DMS79 (cell line): ENCODE measurements at regions not wholly inside any gene's neighbourhood (a gene's known extent, or its start where the extent isn't known, plus 50 kb on each side); places are given as distances from the start of the nearest gene placed in this dataset.
"Not testable (repeated sequence)": the region's sequence is repeated elsewhere in the genome, so short reads cannot be mapped to it uniquely, and the experiment has no call there.

ENCODE experiments used
- DNase-seq: peaks from one replicate; lab custom pipeline; 2025; lab: John Stamatoyannopoulos, UW

DNA sequence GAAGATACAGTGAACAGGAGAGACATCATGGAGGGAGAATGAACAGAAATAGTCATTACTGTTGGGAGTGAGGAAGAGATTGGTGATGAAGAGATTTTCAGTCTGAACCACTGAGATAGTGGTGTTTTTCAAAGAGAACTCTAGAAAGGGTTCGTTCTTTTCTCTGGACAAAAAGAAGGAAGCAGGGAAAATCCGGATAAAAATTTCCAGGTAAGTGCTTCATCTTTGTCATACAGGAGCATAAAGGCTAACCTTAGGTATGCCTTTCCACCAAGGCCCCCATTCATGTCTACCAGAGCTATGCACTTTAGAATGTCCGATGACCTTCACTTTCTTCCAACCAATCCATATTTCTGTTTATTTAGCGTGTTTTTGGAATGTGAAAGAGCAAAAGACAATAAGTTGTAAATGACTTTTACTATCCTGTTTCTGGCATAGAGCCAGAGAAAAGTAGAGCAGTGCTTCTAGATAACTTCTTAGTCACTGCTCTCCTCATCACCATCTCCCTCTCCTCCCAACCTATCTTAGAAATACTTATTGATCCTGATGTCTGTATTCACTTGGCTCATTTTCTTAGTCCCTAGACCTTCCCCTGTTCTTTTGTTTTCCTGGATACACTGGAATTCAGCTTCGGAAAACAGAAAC, 116.5 kb downstream of the TTC6 start:
- DNase-seq: no peak

DNA sequence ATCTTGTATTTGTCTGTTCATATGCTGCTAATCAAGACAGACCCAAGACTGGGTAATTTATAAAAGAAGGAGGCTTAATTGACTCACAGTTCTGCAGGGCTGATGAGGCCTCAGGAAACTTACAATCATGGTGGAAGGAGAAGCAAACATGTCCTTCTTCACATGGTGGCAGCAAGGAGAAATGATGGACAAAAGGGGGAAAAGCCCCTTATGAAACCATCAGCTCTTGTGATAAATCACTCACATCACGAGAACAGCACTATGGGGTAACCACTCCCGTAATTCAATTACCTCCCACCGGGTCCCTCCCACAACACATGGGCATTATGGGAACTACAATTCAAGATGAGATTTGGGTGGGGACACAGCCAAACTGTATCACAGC, 117.0 kb downstream of the TTC6 start:
- not testable (repeated sequence) for DNase-seq

DNA sequence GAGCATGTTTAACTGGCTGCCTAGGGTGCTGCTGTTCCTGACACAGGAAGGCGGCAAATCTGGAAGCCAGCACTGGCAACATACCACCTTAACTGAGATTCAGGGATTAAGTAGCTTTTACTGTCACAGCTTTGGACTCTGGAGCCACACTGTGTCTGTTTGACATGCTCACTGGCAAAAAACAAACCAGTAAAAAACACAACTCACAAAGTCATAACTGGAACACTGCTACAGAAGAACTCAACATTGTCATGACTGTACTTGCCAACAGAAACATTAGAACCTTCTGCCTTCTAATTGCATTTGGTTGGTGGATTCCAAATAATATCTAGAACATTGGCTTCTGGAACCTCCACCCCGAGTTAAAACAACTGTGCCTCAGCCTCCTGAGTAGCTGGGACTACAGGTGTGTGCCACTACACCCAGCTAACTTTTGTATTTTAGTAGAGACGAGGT, 117.6 kb downstream of the TTC6 start:
- no peak for DNase-seq

DNA sequence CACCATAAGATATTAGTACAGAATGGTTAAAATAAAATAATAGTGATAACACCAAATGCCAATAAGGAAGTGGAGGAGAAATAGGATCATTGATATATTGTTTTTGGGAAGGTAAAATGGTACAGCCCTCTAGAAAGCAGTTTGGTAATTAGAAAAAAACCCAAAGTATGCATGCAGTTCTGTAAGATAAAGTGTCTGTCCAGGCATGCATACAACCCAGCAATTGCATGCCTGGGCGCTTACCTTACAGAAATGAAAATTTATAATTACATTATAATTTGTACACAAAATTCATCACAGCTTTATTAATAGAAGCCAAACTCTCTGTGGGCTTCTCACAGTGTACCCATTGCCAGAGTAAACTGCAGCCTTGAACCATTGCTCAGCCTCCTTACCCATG, 124.7 kb downstream of the TTC6 start:
- no peak for DNase-seq

DNA sequence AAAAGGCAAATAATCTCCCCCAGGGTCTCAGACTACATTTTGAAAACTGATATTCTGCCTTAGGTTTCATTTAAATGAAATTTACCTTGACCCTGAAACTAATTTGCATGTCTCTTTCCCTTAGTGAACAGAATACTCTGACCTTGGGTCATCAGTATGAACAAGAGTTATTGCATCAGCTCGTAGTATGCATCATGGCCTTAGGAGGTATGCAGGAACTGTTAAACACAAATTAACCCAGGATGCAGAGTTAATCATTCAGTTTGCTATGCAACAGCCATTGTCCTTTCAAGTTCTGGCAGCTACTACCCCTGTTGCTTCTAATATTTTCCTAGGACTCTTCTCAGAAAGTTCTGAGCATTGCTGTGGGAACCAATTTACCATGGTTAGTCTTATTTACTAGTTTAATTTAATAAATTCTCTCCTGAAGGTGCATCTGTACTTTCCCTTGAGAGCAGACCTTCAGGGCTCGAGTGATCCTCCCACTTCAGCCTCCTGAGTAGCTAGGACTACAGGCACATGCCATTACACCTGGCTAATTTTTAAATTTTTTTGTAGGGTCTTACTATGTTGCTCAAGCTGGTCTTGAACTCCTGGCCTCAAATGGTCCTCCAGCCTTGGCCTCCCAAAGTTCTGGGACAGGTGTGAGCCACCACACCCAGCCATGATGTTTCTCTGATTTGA, 126.7 kb downstream of the TTC6 start:
- DNase-seq: no peak

DNA sequence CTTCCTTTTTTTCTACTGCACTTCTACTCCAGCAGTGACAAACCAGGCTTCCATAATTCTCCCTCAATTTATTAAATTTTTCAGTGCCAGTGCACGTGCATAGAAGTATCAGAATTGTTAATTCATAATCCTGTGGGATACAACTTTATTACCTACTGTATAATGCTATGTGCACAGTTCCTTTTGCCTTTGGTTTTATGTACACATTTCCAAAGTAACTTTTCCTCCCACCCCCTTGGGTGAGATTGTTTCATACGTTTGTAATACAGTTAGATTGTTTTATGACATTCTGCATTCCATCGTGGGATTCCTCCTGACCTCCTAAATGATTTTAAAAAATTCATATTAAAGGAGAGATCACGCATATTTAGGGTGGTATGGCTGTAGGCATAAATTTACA, 128.1 kb downstream of the TTC6 start:
- no peak for DNase-seq

DNA sequence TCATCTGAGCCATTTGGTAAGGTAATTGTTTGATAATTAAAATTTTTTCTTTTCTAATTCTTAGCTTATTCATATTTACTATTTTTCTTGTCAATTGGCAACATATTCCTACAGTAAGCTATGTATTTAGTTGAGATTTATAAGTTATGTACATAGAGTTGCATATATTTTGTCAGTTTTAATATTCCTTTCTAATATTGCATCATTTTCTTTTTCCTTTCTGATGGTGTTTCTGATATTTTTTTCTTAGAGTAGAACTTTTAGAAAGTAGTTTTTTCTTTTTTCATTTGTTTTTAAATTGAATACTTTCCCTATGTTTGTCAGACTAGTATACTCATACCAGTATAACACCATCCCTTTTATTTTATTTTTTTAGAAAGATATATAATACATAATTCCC, 131.3 kb downstream of the TTC6 start:
- no peak for DNase-seq

DNA sequence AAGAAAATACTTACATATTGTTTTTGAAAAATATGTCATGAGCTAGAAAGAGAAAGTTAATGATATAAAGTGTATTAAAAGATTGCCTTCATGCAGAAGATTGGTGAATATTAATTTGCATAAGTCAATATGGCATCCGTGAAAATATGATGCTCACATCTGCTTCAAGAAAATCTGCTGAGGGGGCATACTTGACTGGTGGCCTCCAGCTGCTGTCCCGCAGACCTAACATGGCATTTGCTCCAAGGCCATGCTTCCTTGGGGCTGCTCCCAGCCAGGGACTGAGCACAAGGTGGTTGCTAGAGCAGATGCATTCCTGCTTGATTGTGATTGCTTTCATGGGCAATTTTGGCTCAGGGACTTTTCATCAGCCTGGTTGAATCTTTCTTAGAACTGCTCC, 133.8 kb downstream of the TTC6 start:
- DNase-seq: no peak

DNA sequence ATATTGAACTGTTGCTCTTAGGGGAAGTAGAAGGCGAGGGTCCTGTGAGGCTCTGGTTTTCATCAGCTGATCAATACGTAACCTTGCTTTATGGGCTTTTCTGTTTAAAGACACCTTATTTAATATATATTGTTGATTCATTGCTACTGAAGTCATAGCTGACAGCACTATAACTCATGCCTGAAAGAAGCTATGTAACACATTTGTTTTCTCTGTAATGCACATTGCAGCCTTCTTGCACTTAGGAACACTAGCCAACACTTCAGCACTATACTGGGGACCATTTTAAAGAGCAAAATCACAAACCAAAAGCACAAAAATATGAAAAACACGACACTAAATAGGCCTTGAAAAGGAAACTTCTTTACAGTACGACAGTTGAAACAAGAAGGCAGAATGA, 135.7 kb downstream of the TTC6 start:
- no peak for DNase-seq

DNA sequence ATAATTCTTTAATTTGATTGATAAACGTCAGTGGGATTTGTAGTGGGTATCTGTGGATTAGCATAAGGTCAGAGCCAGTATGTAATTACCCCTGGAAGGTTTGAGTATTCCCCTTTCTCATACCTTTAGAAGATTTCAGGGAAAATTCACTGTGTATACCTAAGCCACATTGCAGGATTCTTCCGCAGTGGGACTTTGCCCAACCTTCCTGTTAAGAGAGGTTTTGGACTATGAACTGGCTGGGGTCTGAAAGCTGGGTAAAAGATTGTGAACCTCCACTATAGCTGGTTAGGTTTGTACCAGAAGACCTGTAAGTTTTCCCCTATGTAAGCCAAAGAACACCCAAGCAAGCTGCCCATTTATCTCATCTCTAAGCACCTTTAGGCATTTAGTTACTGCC, 150.2 kb downstream of the TTC6 start:
- DNase-seq: no peak

DNA sequence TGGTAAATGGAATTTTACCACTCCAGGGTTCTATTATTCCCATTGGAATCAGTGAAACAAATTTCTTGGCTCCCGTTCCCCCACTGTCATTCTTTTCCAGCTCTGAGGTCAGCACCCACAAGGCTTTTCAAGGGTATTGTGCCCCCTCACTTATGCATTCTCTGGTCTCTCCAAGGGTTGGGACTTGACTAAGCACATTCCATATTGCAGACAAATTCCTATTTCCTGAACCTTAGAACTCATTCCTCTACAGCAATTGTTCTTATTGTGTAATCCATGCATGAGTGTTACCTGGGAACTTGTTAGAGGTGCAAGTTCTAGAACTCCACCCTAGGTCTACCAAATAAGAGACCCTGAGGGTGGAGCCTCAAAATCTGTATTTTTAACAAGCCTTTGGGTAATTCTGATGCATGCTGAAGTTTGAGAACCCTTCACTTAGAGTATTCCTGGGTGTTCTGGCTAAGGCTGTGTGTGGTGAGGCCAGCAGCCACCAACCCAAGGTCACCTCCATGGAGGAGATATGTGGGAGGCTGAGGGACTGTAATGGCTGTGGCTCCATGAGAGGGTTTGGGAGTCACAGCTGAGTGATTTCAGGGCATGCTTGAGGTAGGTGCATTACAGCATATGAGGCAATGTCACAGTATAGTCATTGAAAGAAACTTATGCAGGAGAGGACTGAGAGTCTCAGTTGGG, 150.9 kb downstream of the TTC6 start:
- no peak for DNase-seq

DNA sequence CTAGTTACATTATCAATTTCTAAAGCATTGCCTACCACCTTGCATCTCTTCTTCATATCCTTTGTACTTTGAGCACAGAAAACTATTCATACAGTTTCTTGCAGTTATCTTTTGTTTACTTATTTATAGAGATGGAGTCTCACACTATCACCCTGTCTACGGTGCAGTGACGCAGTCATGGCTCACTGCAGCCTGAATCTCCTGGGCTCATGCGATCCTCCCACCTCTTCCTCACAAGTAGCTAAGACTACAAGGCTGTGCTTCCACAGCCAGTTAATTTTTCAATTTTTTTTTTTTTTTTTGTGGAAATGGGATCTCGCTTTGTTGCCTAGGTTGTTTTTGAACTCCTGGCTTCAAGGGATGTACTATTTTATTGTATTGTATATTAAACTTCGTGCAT, 158.0 kb downstream of the TTC6 start:
- no peak for DNase-seq

DNA sequence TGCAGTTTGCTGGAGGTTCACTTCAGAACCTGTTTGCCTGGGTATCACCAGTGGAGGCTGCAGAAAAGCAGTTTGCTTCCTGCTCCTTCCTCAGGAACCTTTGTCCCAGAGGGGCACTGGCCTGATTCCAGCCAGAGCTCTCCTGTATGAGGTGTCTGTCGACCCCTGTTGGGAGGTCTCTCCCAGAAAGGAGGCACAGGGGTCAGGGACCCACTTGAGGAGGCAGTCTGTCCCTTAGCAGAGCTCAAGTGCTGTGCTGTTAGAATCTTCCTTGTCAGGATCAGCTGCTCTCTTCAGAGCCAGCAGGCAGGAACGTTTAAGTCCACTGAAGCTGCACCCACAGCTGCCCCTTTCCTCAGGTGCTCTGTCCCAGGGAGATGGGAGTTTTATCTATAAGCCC, 164.8 kb downstream of the TTC6 start:
- not testable (repeated sequence) for DNase-seq

DNA sequence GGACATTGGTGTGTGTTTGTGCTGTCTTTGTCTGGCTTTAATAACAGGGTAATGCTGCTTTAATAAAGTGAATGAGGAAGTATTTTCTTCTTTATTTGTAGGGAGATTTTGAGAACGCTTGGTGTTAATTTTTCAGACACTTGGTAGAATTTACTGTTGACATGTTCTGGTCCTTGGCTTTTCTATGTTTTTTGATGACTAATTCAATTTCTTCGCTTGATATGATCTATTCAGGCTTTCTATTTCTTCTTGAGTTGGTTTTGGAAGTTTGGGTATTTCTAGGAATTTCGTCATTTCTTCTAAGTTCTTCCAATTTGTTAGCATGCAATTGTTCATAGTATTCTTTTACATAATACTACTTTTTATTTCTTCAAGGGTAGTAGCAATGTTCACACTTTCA, 167.8 kb downstream of the TTC6 start:
- no peak for DNase-seq

DNA sequence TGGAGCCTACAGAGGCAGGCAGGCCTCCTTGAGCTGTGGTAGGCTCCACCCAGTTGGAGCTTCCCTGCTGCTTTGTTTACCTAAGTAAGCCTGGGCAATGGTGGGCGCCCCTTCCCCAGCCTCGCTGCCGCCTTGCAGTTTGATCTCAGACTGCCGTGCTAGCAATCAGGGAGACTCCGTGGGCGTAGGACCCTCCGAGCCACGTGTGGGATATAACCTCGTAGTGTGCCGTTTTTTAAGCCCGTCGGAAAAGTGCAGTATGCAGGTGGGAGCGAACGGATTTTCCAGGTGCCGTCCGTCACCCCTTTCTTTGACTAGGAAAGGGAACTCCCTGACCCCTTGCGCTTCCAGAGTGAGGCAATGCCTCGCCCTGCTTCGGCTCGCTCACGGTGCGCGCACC, 176.9 kb downstream of the TTC6 start:
- DNase-seq: not testable (repeated sequence)

DNA sequence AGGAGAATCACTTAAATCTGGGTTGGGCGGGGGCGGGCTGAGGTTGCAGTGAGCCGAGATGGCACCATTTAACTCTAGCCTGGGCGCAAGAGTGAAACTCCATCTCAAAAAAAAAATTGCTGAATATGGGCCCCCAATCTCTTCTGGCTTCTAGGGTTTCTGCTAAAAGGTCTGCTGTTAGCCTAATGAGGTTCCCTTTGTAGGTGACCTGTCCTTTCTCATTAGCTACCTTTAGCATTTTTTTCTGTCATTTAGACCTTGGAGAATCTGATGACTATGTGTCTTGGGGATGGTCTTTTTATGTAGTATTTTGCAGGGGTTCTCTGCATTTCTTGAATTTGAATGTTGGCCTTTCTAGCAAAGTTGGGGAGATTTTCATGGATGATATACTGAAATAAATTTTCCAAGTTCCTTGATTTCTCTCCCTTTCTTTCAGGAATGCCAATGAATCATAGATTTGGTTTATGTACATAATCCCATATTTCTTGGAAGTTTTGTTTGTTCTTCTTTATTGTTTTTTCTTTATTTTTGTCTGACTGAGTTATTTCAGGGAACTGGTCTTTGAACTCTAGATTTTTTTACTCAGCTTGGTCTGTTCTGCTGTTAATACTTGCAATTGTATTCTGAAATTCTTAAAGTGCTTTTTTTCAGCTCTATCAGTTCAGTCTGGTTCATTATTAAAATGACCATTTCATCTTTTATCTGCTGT, 181.5 kb downstream of the TTC6 start:
- no peak for DNase-seq

DNA sequence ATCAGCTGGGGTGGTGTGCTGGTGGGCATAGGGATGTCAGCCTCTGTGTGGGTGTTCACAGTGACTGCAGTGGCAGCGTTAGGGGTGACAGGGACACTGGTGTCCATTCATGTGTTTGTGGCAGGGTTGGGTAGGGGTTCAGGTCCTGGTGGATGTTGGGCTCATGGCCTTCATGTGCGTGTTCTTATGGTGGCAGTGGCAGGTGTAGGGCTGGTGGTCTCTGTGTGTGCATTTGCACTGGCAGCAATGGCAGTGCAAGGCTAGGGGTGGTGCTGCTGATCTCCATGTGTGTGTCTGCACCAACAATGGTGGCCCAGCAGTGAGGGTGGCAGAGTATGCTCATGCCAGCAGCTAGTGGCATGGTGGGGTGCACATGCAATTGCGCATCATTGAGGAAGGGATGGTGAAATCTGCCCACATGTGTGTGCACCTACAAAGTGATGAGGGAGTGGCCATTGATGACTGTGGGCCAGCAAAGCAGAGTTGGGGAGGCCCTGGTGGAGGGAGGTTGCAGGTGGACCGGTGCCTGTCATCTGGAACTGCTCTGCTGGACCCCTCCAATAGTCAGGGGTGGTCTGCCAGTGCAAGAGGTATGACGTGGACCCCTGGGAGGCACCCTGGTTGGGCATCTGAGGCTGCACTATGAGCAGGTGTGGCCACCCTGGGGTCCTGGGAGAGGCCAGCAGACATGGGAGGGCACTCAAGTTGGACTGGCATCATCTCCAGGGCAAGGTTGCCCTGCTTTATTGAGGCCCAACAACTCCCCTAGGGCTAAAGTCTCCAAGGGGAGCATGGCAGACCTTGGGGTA, 182.9 kb downstream of the TTC6 start:
- no peak for DNase-seq

DNA sequence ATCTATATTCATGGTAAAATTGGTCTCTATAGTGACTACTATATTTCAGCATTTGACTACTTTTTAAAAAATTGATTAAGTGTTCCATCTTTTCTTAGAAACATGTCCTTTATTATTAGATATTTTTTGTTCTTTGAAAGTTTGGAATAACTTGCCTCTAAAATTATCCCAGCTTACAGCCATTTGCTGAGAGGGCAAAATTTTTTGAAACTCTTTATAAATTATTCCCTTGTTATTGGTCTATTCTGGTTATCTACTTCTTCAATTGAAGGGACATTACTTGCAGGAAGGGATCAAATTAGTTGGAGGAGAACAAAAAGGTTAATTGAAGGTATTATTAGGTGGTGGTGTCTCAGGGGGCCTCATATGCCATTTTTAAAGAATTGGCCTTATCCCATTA, 184.1 kb downstream of the TTC6 start:
- DNase-seq: no peak

DNA sequence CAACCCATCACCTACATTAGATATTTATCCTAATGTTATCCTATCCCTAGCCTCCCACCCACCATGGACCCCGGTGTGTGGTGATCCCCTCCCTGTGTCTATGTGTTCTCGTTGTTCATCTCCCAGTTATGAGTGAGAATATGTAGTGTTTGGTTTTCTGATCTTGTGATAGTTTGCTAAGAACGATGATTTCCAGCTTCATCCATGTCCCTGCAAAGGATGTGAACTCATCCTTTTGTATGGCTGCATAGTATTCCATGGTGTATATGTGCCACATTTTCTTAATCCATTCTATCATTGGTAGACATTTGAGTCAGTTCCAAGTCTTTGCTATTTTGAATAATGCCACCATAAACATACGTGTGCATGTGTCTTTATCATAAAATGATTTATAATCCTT, 185.3 kb downstream of the TTC6 start:
- not testable (repeated sequence) for DNase-seq

DNA sequence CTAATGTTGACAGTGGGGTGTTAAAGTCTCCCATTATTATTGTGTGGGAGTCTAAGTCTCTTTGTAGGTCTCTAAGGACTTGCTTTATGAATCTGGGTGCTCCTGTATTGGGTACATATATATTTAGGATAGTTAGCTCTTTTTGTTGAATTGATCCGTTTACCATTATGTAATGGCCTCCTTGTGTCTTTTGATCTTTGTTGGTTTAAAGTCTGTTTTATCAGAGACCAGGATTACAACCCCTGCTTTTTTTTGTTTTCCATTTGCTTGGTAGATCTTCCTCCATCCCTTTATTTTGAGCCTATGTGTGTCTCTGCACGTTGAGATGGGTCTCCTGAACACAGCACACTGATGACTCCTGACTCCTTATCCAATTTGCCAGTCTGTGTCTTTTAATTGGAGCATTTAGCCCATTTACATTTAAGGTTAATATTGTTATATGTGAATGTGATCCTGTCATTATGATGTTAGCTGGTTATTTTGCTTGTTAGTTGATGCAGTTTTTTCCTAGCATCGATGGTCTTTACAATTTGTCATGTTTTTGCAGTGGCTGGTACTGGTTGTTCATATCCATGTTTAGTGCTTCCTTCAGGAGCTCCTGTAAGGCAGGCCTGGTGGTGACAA, 188.9 kb downstream of the TTC6 start:
- DNase-seq: not testable (repeated sequence)

DNA sequence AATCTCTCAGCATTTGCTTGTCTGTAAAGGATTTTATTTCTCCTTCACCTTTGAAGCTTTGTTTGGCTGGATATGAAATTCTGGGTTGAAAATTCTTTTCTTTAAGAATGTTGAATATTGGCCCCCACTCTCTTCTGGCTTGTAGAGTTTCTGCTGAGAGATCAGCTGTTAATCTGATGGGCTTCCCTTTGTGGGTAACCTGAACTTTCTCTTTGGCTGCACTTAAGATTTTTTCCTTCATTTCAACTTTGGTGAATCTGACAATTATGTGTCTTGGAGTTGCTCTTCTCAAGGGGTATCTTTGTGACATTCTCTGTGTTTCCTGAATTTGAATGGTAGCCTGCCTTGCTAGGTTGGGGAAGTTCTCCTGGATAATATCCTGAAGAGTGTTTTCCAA, 189.4 kb downstream of the TTC6 start:
- not testable (repeated sequence) for DNase-seq
